ENCODE measurements at regions not wholly inside any gene's neighbourhood (a gene's known extent, or its start where the extent isn't known, plus 50 kb on each side); places are given as distances from the start of the nearest gene placed in this dataset.

DNA sequence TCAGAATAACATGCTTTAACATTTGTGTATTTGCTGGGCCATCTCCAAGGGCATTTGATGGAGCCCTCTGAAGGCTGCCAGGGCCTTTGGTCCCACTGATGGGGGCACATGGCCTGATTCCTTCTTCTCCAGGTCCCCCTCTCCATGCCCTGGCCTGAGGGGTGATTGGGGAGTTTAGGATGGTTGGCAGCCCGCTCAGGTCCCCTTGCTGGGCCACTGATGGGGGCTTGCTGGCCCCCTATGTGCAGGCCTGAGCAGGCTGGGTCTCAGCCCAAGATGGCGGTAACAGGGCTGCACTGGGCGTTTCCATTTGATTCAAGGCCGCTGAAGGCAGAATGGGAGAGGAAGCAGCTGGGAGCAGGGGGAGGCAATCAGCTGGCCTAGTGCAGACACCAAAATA, 113.7 kb upstream of the NECTIN1 start:
- TF ChIP-seq, protein P1, sequence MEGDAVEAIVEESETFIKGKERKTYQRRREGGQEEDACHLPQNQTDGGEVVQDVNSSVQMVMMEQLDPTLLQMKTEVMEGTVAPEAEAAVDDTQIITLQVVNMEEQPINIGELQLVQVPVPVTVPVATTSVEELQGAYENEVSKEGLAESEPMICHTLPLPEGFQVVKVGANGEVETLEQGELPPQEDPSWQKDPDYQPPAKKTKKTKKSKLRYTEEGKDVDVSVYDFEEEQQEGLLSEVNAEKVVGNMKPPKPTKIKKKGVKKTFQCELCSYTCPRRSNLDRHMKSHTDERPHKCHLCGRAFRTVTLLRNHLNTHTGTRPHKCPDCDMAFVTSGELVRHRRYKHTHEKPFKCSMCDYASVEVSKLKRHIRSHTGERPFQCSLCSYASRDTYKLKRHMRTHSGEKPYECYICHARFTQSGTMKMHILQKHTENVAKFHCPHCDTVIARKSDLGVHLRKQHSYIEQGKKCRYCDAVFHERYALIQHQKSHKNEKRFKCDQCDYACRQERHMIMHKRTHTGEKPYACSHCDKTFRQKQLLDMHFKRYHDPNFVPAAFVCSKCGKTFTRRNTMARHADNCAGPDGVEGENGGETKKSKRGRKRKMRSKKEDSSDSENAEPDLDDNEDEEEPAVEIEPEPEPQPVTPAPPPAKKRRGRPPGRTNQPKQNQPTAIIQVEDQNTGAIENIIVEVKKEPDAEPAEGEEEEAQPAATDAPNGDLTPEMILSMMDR (IDR thresholded peaks at IDR 0.05; ENCODE audit: extremely low read depth in 1 of 2, insufficient read depth in 1 of 2, low read depth in 1 of 2, low read length in 2 of 2): no peak
- TF ChIP-seq EZH2 (IDR thresholded peaks at IDR 0.05; ENCODE audit: borderline replicate concordance, low read depth, low read length, severe bottlenecking): no peak

Measured in endothelial cell of umbilical vein (primary cell).